Thyroid gland (tissue), 4 donors: ENCODE measurements at regions not wholly inside any gene's neighbourhood (a gene's known extent, or its start where the extent isn't known, plus 50 kb on each side); places are given as distances from the start of the nearest gene placed in this dataset.

Experiments used
- DNase-seq, 2 donors: peaks; one replicate each; pipeline ENCODE4 v3.0.0-alpha.2; 2019
- H3K27ac ChIP-seq, 3 donors: fragments of 200-600 bp; sonication (generic); 1 replicate in 2 of 3; 2 replicates in 1 of 3; pipeline ENCODE4 v1.5.1; 2016 to 2019; ENCODE audit warnings: mild to moderate bottlenecking in 1 of 3, moderate library complexity in 1 of 3
- H3K27me3 ChIP-seq: fragments of 200-600 bp; sonication (generic); one replicate; pipeline ENCODE4 v1.5.1; 2019
- H3K36me3 ChIP-seq, 2 donors: fragments of 200-600 bp; sonication (generic); one replicate each; pipeline ENCODE4 v1.5.1; 2016 to 2019
- H3K4me1 ChIP-seq, 2 donors: fragments of 200-600 bp; sonication (generic); one replicate each; pipeline ENCODE4 v1.5.1; 2017 to 2019
- H3K4me3 ChIP-seq, 3 donors: fragments of 200-600 bp; sonication (generic); replicated peaks in 1 of 3; 1 replicate in 2 of 3; 2 replicates in 1 of 3; pipeline ENCODE4 v1.5.1; 2016; ENCODE audit warnings: mild to moderate bottlenecking in 1 of 3
- H3K9me3 ChIP-seq: fragments of 200-600 bp; sonication (generic); one replicate; pipeline ENCODE4 v1.5.1; 2017
- POLR2A ChIP-seq, 2 donors: fragments of 450-650 bp; IDR thresholded peaks; one replicate each; pipeline ENCODE4 v1.6.1; 2017; ENCODE audit warnings: antibody characterized with exemption in 2 of 2, mild to moderate bottlenecking in 2 of 2, moderate library complexity in 1 of 2
- WGBS, 2 donors: methylation state at CpG; one replicate each; pipeline ENCODE4 v1.1.5; 2017; 5-methylcytosine and 5-hydroxymethylcytosine counted together
- intact Hi-C: fragments of 100-400 bp; cut with DNase I; formaldehyde crosslinking; loops from one replicate; pipeline ENCODE4 v1.15.1; 2023
- TF ChIP-seq, protein P1 (sequence below), 6 experiments: fragments of 200-600 bp in 3 of 6; fragments of 450-650 bp in 3 of 6; sonication (generic) in 3 of 6; IDR thresholded peaks; one replicate each; pipeline ENCODE4 v1.5.1; 2016 to 2019; ENCODE audit warnings: antibody characterized with exemption in 6 of 6, mild to moderate bottlenecking in 2 of 6, inconsistent platforms in 1 of 6, moderate library complexity in 1 of 6

GRCh38 chr12:5254703-5255102, 177.2 kb upstream of the NTF3 start:
- H3K9me3 ChIP-seq: no peaks in the 10 kb centered on the region
- no peaks in the 10 kb centered on the region for H3K27me3 ChIP-seq
- TF ChIP-seq, protein P1, sequence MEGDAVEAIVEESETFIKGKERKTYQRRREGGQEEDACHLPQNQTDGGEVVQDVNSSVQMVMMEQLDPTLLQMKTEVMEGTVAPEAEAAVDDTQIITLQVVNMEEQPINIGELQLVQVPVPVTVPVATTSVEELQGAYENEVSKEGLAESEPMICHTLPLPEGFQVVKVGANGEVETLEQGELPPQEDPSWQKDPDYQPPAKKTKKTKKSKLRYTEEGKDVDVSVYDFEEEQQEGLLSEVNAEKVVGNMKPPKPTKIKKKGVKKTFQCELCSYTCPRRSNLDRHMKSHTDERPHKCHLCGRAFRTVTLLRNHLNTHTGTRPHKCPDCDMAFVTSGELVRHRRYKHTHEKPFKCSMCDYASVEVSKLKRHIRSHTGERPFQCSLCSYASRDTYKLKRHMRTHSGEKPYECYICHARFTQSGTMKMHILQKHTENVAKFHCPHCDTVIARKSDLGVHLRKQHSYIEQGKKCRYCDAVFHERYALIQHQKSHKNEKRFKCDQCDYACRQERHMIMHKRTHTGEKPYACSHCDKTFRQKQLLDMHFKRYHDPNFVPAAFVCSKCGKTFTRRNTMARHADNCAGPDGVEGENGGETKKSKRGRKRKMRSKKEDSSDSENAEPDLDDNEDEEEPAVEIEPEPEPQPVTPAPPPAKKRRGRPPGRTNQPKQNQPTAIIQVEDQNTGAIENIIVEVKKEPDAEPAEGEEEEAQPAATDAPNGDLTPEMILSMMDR (IDR thresholded peaks at IDR 0.05): no peak
- no peak for TF ChIP-seq POLR2A (IDR thresholded peaks at IDR 0.05)
- H3K4me1 ChIP-seq: no peaks in the 10 kb centered on the region
- H3K4me3 ChIP-seq: no peak overlapping the region
- WGBS, 2 donors: 61 to 72% methylated on average over 4 of the region's 4 CpGs
- DNase-seq: no peak
- no peak overlapping the region for H3K27ac ChIP-seq
- no peaks in the 10 kb centered on the region for H3K36me3 ChIP-seq
- intact Hi-C loops: no loop called here

GRCh38 chr12:5257763-5258495, 174.0 kb upstream of the NTF3 start:
- no peaks in the 10 kb centered on the region for H3K36me3 ChIP-seq
- 79% methylated on average over 2 of the region's 2 CpGs for WGBS, 2 donors
- intact Hi-C loops: no loop called here

DNA sequence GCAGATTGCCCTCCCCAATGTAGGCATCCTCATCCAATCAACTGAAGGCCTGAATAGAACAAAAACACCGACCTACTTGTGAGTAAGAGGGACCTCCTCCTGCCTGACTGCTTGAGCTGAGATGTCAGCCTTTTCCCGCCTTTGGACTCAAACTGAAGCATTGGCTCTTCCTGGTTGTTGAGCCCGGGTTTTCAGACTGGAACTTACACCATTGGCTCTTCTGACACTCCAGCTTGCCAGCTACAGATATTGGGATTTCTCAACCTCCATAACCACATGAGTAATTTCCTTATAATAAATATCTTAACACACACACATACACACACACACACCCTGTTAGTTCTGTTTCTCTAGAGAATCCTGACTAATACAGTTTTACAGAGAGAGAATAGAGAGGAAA, 173.4 kb upstream of the NTF3 start:
- Histone ChIP-seq H3K27ac (no peak overlapping the region), H3K9me3 (no peaks in the 10 kb centered on the region), H3K4me1 (no peaks in the 10 kb centered on the region), H3K36me3 (no peaks in the 10 kb centered on the region), H3K27me3 (no peaks in the 10 kb centered on the region), H3K4me3 (no peak overlapping the region)
- TF ChIP-seq POLR2A (IDR thresholded peaks at IDR 0.05): no peak
- intact Hi-C loops: no loop called here
- 39 to 53% methylated on average over 3 of the region's 3 CpGs for WGBS, 2 donors
- DNase-seq: no peak

More at GRCh38 chr12:5257763-5258495, 174.0 kb upstream of the NTF3 start:
- no peak for DNase-seq
- H3K4me3 ChIP-seq: no peak overlapping the region
- TF ChIP-seq, protein P1 (IDR thresholded peaks at IDR 0.05): no peak
- TF ChIP-seq POLR2A (IDR thresholded peaks at IDR 0.05): no peak
- H3K27ac ChIP-seq: no peak overlapping the region
- H3K4me1 ChIP-seq: no peaks in the 10 kb centered on the region
- no peaks in the 10 kb centered on the region for H3K9me3 ChIP-seq
- no peaks in the 10 kb centered on the region for H3K27me3 ChIP-seq

DNA sequence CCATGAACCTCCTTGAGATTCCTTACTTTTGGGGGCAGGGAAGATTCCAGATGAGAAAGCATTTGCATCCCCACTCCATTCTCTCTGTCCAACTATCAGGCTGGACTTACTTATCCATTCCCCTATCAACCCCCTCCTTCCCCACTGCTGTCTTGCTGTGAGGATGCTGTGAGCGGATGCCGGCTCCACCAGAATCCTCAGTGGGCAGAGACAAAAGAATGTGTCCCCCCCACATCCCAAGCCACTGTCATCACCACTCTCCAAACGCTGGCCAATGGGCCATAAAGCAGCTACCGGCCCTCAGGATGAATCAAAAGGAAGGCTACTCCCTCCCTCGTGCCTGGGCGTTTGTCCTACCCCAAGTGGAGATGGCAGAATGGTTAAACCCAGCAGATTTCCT, 173.0 kb upstream of the NTF3 start:
- no peaks in the 10 kb centered on the region for H3K4me1 ChIP-seq
- no peak overlapping the region for H3K4me3 ChIP-seq
- H3K27me3 ChIP-seq: no peaks in the 10 kb centered on the region
- no peaks in the 10 kb centered on the region for H3K9me3 ChIP-seq
- H3K36me3 ChIP-seq: no peaks in the 10 kb centered on the region
- TF ChIP-seq POLR2A (IDR thresholded peaks at IDR 0.05): no peak
- TF ChIP-seq, protein P1 (IDR thresholded peaks at IDR 0.05): no peak
- H3K27ac ChIP-seq: no peak overlapping the region
- intact Hi-C loops: no loop called here
- DNase-seq: no peak
- WGBS, 2 donors: 64 to 65% methylated on average over 6 of the region's 6 CpGs

- no peaks in the 10 kb centered on the region for H3K4me1 ChIP-seq
- DNase-seq: no peak
- H3K4me3 ChIP-seq: no peak overlapping the region
- no peaks in the 10 kb centered on the region for H3K36me3 ChIP-seq
- WGBS, 2 donors: 69 to 72% methylated on average over 4 of the region's 4 CpGs
- H3K9me3 ChIP-seq: no peaks in the 10 kb centered on the region
- no peaks in the 10 kb centered on the region for H3K27me3 ChIP-seq
- intact Hi-C loops: no loop called here
- no peak for TF ChIP-seq POLR2A (IDR thresholded peaks at IDR 0.05)
- TF ChIP-seq, protein P1 (IDR thresholded peaks at IDR 0.05): no peak
- no peak overlapping the region for H3K27ac ChIP-seq
Measured at GRCh38 chr12:5259523-5259922, 172.4 kb upstream of the NTF3 start.
